ENCODE measurements at regions not wholly inside any gene's neighbourhood (a gene's known extent, or its start where the extent isn't known, plus 50 kb on each side); places are given as distances from the start of the nearest gene placed in this dataset.

DNA sequence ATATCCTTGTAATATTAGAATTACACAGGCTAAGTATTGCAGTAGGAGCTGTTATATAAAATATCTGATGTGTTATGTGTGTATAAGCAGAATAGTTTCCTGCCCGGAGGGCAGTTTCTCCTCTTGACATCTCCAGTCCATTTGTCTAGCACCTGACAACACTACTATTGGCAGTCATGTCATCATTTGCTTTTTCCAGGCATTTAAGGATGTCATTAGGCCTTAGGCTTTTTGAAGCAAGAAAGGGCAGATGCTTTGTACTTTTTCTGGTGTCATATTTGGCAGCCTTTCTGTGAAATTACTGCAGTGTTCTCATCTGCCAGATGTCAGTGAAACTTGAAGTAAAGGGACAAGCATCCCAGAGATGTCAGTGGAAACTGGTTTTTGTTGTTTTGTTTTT lies 2017.6 kb upstream of the IGFBP7 start:
- dilution Hi-C loops (cut with MboI; ENCODE audit: extremely low pct_ligation_motif_present, low sequenced_read_pairs) (no loop called here), intact Hi-C loops (cut with micrococcal nuclease) (no loop called here)
- ChIA-PET CTCF (no interaction called here), POLR2A (no interaction called here)
- Histone ChIP-seq H3K9me1 (replicated peaks; ENCODE audit: control insufficient read depth, extremely low read depth, insufficient read depth, low read length) (no peaks in the 10 kb centered on the region), H3K27me3 (ENCODE audit: control insufficient read depth in 2 of 2, insufficient read depth in 2 of 2, low read length in 2 of 2) (no peaks in the 10 kb centered on the region), H3K4me2 (ENCODE audit: insufficient read depth, low read length) (no peak overlapping the region), H3K4me3 (replicated peaks in 1 of 3; ENCODE audit: insufficient read depth in 1 of 3, low read depth in 1 of 3, low read length in 3 of 3) (no peak overlapping the region), H3K9me3 (replicated peaks; ENCODE audit: control insufficient read depth, insufficient read depth, low read length) (peaks cover 2% of the 10 kb centered on the region), H3K36me3 (ENCODE audit: control insufficient read depth in 2 of 2, extremely low read depth in 1 of 2, insufficient read depth in 2 of 2, low read length in 2 of 2) (no peaks in the 10 kb centered on the region), H3K27ac (ENCODE audit: insufficient read depth, low read depth, low read length) (no peak overlapping the region), H2AFZ (ENCODE audit: low read depth, low read length) (no peak overlapping the region), H3K9ac (replicated peaks; ENCODE audit: extremely low read depth, insufficient read depth, low read length) (no peak overlapping the region), H3K4me1 (ENCODE audit: control insufficient read depth, extremely low read depth, insufficient read depth, low read length) (no peaks in the 10 kb centered on the region), H4K20me1 (replicated peaks; ENCODE audit: control insufficient read depth, extremely low read depth, insufficient read depth, low read length) (no peaks in the 10 kb centered on the region), H3K79me2 (ENCODE audit: control insufficient read depth, insufficient read depth, low read length) (no peaks in the 10 kb centered on the region)
- no peak for TF ChIP-seq FOS (IDR thresholded peaks at IDR 0.05; ENCODE audit: borderline replicate concordance, insufficient read depth, low read length)
- TF ChIP-seq GATA2 (IDR thresholded peaks at IDR 0.05; ENCODE audit: insufficient read depth, insufficient read length, low read depth, low read length) = no peak
- TF ChIP-seq JUN (IDR thresholded peaks at IDR 0.05; ENCODE audit: borderline replicate concordance, insufficient read depth, insufficient read length, low read depth) = no peak
- TF ChIP-seq POLR2AphosphoS5 (IDR thresholded peaks at IDR 0.05; ENCODE audit: insufficient read depth, low read depth, low read length) = no peak
- TF ChIP-seq MYC (IDR thresholded peaks at IDR 0.05; ENCODE audit: low read depth, low read length) = no peak
- TF ChIP-seq, protein P1, sequence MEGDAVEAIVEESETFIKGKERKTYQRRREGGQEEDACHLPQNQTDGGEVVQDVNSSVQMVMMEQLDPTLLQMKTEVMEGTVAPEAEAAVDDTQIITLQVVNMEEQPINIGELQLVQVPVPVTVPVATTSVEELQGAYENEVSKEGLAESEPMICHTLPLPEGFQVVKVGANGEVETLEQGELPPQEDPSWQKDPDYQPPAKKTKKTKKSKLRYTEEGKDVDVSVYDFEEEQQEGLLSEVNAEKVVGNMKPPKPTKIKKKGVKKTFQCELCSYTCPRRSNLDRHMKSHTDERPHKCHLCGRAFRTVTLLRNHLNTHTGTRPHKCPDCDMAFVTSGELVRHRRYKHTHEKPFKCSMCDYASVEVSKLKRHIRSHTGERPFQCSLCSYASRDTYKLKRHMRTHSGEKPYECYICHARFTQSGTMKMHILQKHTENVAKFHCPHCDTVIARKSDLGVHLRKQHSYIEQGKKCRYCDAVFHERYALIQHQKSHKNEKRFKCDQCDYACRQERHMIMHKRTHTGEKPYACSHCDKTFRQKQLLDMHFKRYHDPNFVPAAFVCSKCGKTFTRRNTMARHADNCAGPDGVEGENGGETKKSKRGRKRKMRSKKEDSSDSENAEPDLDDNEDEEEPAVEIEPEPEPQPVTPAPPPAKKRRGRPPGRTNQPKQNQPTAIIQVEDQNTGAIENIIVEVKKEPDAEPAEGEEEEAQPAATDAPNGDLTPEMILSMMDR (IDR thresholded peaks at IDR 0.05; ENCODE audit: extremely low read depth in 1 of 2, insufficient read depth in 1 of 2, low read depth in 1 of 2, low read length in 2 of 2) = no peak
- TF ChIP-seq, protein P2, sequence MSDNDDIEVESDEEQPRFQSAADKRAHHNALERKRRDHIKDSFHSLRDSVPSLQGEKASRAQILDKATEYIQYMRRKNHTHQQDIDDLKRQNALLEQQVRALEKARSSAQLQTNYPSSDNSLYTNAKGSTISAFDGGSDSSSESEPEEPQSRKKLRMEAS (IDR thresholded peaks at IDR 0.05; ENCODE audit: insufficient read depth, insufficient read length) = no peak
- no peak for TF ChIP-seq EZH2 (IDR thresholded peaks at IDR 0.05; ENCODE audit: borderline replicate concordance, low read depth, low read length, severe bottlenecking)
- FAIRE-seq (no peak), DNase-seq (ENCODE audit: low read depth, low spot score) (no peak)
- no TSS peak for BruUV-seq (replicated peaks)
